Occipital lobe (tissue), 1 donor: ENCODE measurements at regions not wholly inside any gene's neighbourhood (a gene's known extent, or its start where the extent isn't known, plus 50 kb on each side); places are given as distances from the start of the nearest gene placed in this dataset.

Experiments used
- DNase-seq: peaks from one replicate; lab custom pipeline; 2025; lab: John Stamatoyannopoulos, UW

- DNase-seq: peak; percentile 22
Observed at GRCh38 chr1:168963601-168964000, 142.9 kb upstream of the ATP1B1 start.

GRCh38 chr1:168964478-168964877 is 142.0 kb upstream of the ATP1B1 start:
- DNase-seq: no peak

DNA sequence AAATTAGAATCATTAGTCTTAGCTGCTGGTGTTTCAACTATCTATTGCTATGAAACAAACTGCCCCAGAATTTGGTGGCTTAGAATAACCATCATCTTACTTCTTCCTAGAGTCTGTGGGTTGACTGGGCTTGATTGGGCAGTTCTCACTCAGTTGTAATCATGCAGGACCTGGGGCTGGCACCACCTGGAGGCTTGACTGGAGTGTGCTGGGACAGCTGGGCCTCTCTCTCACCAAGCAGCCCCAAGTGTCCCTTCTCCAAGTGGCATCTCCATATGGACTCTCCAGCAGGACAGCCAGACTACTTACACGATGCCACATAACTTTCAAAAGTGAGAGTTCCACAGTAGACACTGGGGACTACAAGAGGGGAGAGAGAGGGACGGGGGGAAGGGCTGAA is 140.3 kb upstream of the ATP1B1 start:
- DNase-seq: no peak

- DNase-seq: no peak
Observed at GRCh38 chr1:168966636-168967035, 139.9 kb upstream of the ATP1B1 start.

- peak; percentile 54 for DNase-seq
Observed at GRCh38 chr1:168970926-168971659, 135.4 kb upstream of the ATP1B1 start.

DNA sequence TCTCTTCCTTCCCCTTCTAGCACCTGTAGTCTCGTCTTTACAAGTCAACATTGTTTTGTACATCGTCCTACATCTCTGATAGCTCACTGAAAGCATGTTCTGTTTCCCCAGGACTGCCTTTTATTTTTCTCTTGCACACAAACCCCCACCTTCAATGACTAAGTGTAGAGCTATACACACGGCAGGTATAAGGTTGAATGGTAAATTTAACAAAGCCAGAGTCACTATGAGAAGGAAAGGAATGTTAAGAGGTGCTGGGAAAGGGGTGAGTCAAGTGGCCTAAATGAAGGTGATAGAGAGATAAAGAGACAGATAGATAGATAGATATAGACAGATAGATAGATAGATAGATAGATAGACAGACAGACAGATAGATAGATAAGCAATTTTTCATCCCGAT is 134.3 kb upstream of the ATP1B1 start:
- no peak for DNase-seq

- no peak for DNase-seq
Observed at GRCh38 chr1:168972887-168973286, 133.6 kb upstream of the ATP1B1 start.

- no peak for DNase-seq
Observed at GRCh38 chr1:168974117-168974516, 132.4 kb upstream of the ATP1B1 start.

GRCh38 chr1:168974611-168975010 is 131.9 kb upstream of the ATP1B1 start:
- no peak for DNase-seq

- no peak for DNase-seq
Observed at GRCh38 chr1:168976267-168976666, 130.2 kb upstream of the ATP1B1 start.

- DNase-seq: no peak
Observed at GRCh38 chr1:168977618-168978017, 128.9 kb upstream of the ATP1B1 start.

GRCh38 chr1:168979276-168979675 is 127.2 kb upstream of the ATP1B1 start:
- no peak for DNase-seq

- DNase-seq: no peak
Observed at GRCh38 chr1:168980180-168980579, 126.3 kb upstream of the ATP1B1 start.

GRCh38 chr1:168980656-168981055 is 125.8 kb upstream of the ATP1B1 start:
- no peak for DNase-seq

- DNase-seq: no peak
Observed at GRCh38 chr1:168982778-168983177, 123.7 kb upstream of the ATP1B1 start.

DNA sequence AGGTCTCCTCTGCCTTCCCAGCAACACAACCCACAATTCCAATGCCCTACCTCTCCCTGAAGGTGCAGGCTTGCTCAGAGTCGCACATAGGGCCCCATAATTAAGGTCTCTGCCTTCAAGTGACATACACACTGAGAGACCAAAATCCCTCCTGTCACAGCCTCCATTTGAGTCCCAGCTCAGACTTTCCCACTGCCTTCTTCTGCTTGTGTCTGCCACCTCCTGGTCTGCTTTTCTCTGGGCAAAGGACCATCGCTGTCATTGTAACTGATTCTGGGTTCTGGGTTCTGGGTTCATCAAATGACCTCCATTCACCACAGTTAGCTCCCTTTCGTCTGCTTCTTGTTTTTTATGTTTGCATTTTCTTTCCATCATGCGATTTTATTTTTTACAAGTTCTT is 119.2 kb upstream of the ATP1B1 start:
- no peak for DNase-seq

DNA sequence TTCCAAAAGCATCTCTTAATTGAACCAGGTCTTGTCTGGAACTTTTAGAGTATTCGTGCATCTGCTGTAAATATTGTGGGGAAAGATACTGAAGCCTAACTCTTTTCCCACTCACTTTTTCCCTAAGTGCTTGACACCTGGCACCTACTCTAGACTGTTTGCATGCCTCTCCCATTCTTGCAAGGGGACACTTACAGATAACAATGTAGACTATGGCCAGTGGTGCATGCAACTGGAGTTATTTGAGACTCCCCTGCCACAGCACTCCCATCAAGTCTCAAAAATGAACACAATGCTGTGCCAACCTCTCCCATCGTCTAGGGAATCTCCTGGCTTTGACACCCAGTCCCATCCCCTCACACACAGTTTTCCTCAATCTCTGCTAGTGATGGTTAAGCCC is 118.6 kb upstream of the ATP1B1 start:
- DNase-seq: no peak

DNA sequence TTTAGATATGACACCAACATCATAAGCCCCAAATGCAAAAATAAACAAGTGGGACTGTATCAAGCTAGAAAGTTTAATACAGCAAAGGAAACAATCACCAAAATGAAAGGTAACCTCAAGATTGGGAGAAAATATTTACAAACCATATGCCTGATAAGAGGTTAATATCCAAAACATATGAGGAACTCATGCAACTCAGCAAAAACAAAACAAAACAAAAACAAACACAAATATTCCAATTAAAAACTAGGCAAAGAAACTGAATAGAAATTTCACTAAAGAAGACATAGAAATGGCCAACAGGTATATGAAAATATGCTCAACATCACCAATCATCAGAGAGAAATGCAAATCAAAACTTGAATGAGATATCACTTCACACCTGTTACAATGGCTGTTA is 116.5 kb upstream of the ATP1B1 start:
- DNase-seq: no peak

DNA sequence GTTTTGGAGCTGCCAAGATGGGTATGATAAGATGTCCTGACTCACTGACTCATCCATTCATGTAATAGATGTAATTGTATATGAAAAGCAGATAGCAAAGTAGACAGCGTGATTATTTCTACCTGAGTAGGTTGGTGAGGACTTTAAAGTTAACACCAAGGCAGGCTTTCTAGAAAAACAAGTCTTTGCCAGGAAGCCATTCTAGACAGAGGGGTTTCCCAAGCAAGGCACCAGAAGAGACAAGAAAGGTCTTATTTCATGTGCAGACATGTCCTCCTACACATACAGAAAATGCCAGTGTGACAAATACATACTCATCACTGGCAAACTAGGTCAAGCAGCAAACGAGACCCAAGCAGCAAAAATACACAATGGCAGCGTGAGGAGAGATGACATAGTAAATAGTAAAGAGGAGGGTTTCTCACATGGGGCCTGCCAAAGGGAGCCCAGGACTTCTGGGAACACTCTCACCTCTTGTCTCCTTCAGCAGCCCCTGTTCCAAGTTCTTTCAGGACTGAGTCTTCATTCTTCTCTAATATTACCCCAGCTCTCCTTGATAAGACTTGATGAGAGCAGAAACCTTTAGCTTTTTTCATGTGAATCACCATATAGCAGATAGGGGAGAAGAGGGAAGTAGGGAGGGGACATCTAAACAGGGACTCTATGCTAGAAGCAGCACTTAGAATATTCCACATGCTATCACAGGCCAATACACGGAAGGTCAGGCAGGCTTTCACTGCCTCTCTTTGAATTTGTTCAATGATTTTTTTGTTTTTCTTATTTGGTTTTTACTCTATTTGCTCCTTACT is 114.6 kb upstream of the ATP1B1 start:
- DNase-seq: no peak

DNA sequence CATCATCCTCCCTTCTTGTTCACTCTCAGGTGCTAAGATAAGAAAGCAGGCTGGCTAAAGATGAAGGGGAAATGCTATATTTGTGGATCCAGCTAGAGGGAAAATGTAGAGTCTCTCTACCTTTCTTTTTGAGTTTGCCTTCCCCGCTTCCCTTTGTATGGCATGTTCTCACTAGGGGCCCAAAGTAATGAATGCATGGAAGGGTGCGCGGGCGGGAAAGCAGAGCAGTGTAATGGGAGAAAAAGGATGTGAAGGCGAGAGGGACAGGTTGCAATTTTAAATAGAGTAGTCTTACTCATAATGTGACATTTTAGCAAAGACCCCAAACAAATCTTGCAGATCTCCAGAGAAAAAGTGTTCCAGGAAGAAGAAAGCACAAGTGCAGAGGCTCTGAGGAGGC is 105.1 kb upstream of the ATP1B1 start:
- DNase-seq: no peak

DNA sequence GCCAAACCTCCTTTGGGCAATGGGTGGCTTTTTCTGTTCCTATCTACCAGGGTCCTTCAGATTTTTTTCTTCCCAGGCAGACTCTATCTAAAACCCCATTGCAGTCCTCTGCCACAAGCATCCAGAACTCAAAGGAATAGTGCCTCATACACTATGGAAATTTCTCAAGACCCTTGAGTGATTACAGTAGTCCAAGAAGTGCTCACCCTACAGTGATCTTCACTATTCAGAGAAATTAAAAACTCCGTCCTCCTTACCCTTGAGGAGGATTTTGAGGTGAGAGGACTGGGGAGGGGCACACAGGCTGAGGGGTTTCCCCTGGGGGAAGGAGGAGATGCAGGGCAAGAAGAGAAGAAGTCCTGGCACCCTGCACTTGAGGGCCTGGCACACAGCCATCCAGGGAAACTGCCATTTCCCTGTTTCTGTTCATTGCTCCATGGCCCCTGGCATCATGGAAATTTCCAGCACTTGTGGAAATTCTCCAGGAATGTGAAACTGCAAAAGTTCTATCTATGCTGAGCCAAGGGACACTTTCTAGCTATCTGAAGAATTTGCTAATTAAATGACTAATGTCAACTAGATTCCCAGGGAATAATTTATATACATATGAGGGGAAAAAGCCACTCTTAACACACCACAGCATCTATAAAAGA is 102.5 kb upstream of the ATP1B1 start:
- DNase-seq: no peak

GRCh38 chr1:169005776-169006175 is 100.7 kb upstream of the ATP1B1 start:
- no peak for DNase-seq

- DNase-seq: no peak
Observed at GRCh38 chr1:169009666-169010065, 96.8 kb upstream of the ATP1B1 start.
